ENCODE measurements at regions not wholly inside any gene's neighbourhood (a gene's known extent, or its start where the extent isn't known, plus 50 kb on each side); places are given as distances from the start of the nearest gene placed in this dataset.
"Not testable (repeated sequence)": the region's sequence is repeated elsewhere in the genome, so short reads cannot be mapped to it uniquely, and the experiment has no call there.

DNA sequence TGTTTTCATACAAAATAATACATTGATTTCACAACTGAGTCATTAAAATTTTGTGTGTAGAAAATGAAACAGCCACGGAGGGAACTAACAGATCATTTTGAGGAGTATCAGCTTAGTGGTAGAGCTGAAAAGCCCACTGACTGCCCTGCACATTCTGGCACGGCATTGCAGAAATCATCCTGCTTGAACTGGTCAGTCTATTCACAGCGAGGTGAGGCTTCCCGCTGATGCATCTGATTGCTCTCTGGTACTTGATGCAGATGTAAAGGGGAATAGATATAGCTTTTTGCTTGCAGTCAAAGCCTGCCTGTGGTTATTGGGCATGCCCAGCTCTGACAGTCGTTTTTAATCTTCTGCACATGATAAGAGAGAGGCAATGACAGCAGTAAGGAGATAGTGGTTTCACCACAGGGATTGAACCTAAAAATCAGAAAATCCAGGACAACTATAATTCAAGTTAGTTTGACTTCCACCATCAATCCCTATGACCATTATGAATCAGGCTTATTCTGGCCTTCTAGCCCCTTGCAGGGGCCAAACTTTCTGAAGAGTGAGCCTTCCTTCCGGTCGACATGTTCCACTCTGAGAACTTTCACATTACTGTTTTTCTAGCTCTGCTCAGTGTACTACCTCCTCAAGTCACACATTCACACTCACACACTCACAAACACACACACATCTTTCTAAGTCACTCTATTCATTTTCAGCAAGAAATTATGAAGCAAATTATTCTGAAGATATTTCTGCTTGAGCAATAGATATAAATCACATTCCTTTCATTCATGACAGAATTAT is 782.8 kb upstream of the NUDT12 start:
- DNase-seq (ENCODE audit: low spot score), result no peak

- DNase-seq (ENCODE audit: low spot score), result no peak
Measured at GRCh38 chr5:104344809-104345208, 782.2 kb upstream of the NUDT12 start.

DNA sequence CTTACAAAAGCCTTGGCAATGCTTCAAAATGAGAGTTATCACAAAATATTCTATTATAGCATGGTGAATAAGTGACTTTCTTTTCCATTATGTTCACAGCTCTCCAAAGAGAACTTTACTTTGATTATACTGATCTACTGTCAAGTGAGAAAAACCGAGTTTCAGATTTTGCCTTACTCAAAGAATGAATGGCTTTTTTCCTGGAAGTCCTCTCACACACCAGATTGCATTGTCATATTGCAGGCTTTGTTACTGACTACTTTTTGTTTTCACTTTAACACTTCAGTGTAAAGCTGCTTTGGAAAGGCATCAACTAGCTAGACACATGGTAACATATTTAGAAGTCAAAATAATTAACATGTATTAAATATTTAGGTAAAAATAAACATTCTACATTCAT is 765.2 kb upstream of the NUDT12 start:
- DNase-seq (ENCODE audit: low spot score), result no peak

- DNase-seq (ENCODE audit: low spot score), result no peak
Measured at GRCh38 chr5:104326966-104327365, 764.4 kb upstream of the NUDT12 start.

GRCh38 chr5:104325356-104325755 is 762.8 kb upstream of the NUDT12 start:
- DNase-seq (ENCODE audit: low spot score), result no peak

DNA sequence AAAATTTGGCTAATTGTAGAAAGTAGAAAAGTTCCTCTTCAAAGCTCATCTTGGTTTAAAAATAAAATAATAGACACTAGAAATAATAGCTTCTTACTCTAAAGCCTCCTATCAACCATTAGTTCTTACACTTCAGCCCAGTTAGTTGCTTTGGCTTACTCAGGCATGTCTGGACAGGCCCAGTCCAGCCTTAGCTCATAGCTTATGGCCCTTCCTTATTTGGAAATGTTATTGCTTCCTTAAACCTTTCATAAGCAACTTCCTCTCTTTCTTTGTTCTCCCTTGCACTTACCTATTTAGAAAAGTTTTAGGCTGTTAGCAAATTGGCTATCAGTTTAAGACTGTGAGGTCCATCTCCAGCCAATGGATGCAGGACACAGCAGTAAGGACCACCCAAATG is 754.1 kb upstream of the NUDT12 start:
- not testable (repeated sequence) for DNase-seq (ENCODE audit: low spot score)

GRCh38 chr5:104312481-104312880 is 749.9 kb upstream of the NUDT12 start:
- no peak for DNase-seq (ENCODE audit: low spot score)

- no peak for DNase-seq (ENCODE audit: low spot score)
Measured at GRCh38 chr5:104305602-104306001, 743.0 kb upstream of the NUDT12 start.

DNA sequence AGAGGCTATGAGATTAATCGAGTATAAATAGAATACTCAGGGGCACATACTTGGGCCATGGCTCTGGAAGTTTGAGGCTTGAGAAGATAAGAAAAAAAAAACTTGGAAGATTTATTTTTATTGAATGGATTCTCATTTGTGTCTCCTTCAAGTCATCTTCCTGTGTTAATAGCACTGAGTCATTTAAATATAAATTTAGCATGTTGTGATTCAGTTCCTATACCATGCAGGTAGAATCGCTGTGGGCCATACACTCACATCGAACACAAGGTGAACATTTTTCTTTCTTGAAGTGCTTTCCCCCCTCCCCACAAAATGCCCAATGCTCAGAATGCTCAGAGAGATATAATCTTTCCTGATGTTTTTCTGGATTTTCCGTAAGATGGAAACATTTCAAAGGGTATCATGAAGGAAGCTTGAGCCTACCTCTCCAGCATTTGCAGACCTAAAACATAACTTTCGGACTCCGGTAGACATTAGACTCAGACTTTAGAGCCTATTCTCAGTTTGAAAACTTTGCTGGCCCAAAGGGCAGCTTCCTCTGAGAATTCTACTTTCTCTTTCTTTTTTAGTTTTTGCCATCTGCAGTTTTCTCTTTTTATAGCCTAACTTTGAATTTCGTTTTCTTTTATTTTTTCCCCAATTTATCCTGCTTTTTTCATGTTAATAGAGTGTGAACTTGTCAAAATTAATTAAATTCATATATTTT is 737.6 kb upstream of the NUDT12 start:
- no peak for DNase-seq (ENCODE audit: low spot score)

- DNase-seq (ENCODE audit: low spot score), result no peak
Measured at GRCh38 chr5:104298518-104298917, 735.9 kb upstream of the NUDT12 start.

DNA sequence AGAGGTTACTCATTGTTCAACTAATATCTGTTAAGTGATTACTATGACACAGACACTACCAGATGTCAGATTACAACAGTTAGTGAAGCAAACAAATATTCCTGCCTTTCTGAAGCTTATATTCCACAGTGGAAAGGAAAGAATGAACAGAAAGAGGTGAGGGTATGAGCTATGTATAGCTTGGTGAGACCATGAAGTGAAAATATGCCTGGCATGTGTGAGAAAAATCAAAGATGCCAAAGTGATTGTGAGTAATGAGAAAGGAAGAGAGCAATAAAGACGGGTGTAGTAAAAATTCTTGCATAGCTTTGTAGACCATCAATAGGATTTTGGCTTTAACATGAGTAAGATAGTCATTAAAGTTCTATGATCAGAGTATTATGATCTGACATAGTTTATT is 734.5 kb upstream of the NUDT12 start:
- no peak for DNase-seq (ENCODE audit: low spot score)

DNA sequence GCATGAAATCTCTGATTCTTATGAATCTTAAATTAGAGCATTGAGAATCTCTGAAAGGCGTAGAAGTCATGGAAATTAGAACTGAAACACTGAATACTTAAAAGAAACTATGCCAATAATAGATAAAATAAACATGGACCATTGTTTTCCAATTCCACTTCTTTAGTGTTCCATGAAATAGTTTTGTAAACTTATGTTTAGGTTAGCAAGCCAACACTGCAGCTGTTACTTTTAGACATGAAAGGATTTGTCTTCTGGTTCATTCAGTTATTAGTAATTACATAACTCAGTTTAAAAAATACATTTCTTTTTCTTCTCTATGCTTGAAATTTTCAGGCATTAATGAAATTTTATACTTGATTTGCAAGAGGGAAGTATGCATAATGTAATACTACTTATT is 733.4 kb upstream of the NUDT12 start:
- no peak for DNase-seq (ENCODE audit: low spot score)

DNA sequence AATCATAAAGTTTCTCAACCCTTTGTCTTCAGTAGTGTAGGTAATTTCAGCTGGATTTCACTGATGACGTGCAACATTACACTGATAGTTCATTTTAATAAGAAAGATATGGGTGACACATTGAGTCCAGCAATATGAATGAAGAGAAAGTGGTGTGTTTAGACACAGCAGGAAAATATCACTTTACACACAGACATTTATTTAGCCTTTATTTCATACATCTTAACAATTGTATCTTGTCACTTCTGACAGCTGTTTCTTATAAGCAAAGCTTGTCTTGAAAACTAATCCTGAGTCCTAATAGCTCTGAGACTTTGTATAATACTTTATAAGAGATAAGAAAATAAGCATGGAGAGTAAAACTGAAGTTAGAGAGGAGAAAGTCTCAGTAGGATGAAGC is 720.5 kb upstream of the NUDT12 start:
- no peak for DNase-seq (ENCODE audit: low spot score)

GRCh38 chr5:104273725-104274124 is 711.1 kb upstream of the NUDT12 start:
- DNase-seq (ENCODE audit: low spot score), result no peak

GRCh38 chr5:104267320-104268015 is 704.9 kb upstream of the NUDT12 start:
- no peak for DNase-seq (ENCODE audit: low spot score)

- no peak for DNase-seq (ENCODE audit: low spot score)
Measured at GRCh38 chr5:104266161-104266560, 703.6 kb upstream of the NUDT12 start.

DNA sequence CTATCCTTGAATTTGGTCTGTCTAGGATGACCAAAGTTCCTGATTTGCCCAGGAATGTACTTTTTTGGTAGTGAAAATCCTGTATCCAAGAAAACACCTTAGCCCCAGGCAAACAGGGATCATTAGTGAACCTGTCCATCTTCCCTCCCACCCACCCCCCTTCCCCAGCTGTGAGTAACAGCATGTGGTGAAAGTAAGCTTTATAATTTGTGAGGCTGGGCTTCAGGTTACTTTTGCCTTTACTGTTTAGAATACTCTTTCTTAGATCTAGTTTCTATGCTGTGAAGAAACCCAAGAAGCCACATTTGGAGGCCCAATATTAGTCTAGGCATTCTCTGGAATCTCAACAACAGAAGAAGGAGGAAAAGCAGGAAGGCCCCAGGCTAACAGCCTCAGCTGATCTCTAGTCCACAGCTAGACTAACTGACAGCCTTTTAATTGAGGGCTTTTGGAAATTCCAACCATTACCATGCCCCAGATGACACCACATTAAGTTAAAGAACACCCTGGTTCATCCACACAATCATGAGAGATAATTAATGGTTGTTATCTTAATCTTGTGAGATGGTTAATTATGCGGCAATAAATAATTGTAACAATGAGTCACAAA is 703.0 kb upstream of the NUDT12 start:
- DNase-seq (ENCODE audit: low spot score), result no peak

- DNase-seq (ENCODE audit: low spot score), result no peak
Measured at GRCh38 chr5:104247260-104247659, 684.7 kb upstream of the NUDT12 start.

DNA sequence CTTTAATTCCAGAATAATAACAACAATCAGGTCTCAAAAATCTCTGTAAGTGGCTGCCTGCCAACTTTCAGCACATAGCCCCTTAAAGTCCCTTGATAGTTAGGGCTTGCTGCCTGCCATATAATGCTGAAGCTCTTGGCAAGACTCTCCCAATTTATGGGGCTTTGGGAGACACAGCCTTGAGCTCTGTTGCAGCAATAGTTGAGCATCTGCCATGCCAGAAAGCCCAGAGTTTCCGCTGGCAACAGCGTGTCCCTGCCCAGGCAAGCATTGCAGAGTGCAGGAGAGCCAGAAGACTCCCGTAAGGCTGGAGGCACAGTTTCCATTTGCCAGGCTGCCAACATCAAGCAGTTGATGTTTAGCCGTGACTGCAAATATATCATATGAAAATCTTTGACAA is 678.5 kb upstream of the NUDT12 start:
- peak; percentile 9 for DNase-seq (ENCODE audit: low spot score)

DNA sequence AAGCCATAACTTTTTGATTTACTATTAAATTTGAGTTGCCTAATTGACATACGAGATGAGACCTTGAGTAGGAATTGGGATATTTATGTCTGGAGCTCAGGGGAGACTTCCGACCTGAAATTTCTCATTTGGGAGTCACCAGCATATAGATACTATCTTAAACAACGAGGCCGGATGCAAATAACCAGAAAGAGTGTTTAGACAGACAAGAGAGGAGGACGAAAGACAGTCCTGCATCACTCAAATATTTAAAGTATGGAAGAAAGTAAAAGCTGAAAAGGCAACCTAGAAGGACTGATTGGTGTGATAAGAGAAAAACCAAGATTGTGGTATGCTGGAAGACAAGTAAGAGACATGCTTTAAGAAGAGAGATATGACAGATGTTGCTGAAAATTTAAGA is 675.0 kb upstream of the NUDT12 start:
- no peak for DNase-seq (ENCODE audit: low spot score)

- DNase-seq (ENCODE audit: low spot score), result no peak
Measured at GRCh38 chr5:104223885-104224773, 661.5 kb upstream of the NUDT12 start.

GRCh38 chr5:104218200-104218599 is 655.6 kb upstream of the NUDT12 start:
- no peak for DNase-seq (ENCODE audit: low spot score)
